Gastrocnemius medialis (tissue), 4 donors: ENCODE measurements at regions not wholly inside any gene's neighbourhood (a gene's known extent, or its start where the extent isn't known, plus 50 kb on each side); places are given as distances from the start of the nearest gene placed in this dataset.
"Not testable (repeated sequence)": the region's sequence is repeated elsewhere in the genome, so short reads cannot be mapped to it uniquely, and the experiment has no call there.

Experiments
- ATAC-seq, 2 donors: fragments of 150-250 bp; one replicate each; pipeline ENCODE4 v1.9.1; 2016
- DNase-seq, 2 donors: peaks; one replicate each; pipeline ENCODE4 v3.0.0-alpha.2; 2019
- H3K27ac ChIP-seq, 4 donors: fragments of 200-600 bp; sonication (generic); 1 replicate in 1 of 4; 2 replicates in 3 of 4; pipeline ENCODE4 v1.5.1; 2016 to 2018; ENCODE audit warnings: mild to moderate bottlenecking in 2 of 4, moderate library complexity in 1 of 4
- H3K27me3 ChIP-seq, 3 donors: fragments of 200-600 bp; sonication (generic) in 2 of 3; 1 replicate in 1 of 3; 2 replicates in 2 of 3; pipeline versions ENCODE4 v1.5.1 to v1.6.0; 2016 to 2019; ENCODE audit warnings: mild to moderate bottlenecking in 1 of 3, moderate library complexity in 1 of 3
- H3K36me3 ChIP-seq, 2 donors: fragments of 200-600 bp; sonication (generic) in 1 of 2; one replicate each; pipeline ENCODE4 v1.5.1; 2017 to 2018
- H3K4me1 ChIP-seq, 2 donors: fragments of 200-600 bp; sonication (generic) in 1 of 2; one replicate each; pipeline ENCODE4 v1.5.1; 2016 to 2017; ENCODE audit warnings: mild to moderate bottlenecking in 2 of 2
- H3K4me3 ChIP-seq, 4 donors: fragments of 200-600 bp; sonication (generic) in 3 of 4; 1 replicate in 1 of 4; 2 replicates in 3 of 4; pipeline ENCODE4 v1.5.1; 2016 to 2019; ENCODE audit warnings: mild to moderate bottlenecking in 2 of 4
- H3K9me3 ChIP-seq, 3 donors: fragments of 200-600 bp; sonication (generic) in 2 of 3; 1 replicate in 1 of 3; 2 replicates in 2 of 3; pipeline ENCODE4 v1.5.1; 2016 to 2019
- CTCF ChIP-seq, 5 experiments: fragments of 450-650 bp in 3 of 5; fragments of 200-600 bp in 2 of 5; sonication (generic) in 2 of 5; IDR thresholded peaks in 4 of 5; conservative IDR thresholded peaks in 1 of 5; 1 replicate in 4 of 5; 2 replicates in 1 of 5; pipeline ENCODE4 v1.5.1; 2016 to 2019; ENCODE audit warnings: antibody characterized with exemption in 5 of 5, mild to moderate bottlenecking in 3 of 5, moderate library complexity in 3 of 5
- POLR2A ChIP-seq, 2 donors: fragments of 450-650 bp; IDR thresholded peaks; one replicate each; pipeline ENCODE4 v1.6.1; 2017; ENCODE audit warnings: antibody characterized with exemption in 2 of 2, mild to moderate bottlenecking in 2 of 2, moderate library complexity in 2 of 2
- in situ Hi-C, 4 donors: fragments of 200-750 bp; cut with MboI; loops; one replicate each; pipeline versions ENCODE4 v1.15.0 to v1.8.0; 2017; ENCODE audit warnings: low sequenced_read_pairs in 4 of 4
- intact Hi-C: fragments of 100-400 bp; cut with DNase I; formaldehyde crosslinking; loops from one replicate; pipeline ENCODE4 v1.15.1; 2023; ENCODE audit warnings: low total_unique reads

- TF ChIP-seq POLR2A (IDR thresholded peaks at IDR 0.05): no peak
- TF ChIP-seq CTCF (IDR thresholded peaks at IDR 0.05 in 4 of 5, conservative IDR thresholded peaks at IDR 0.05 in 1 of 5): no peak
- no peak overlapping the region for H3K4me3 ChIP-seq
- no peaks in the 10 kb centered on the region for H3K36me3 ChIP-seq
- ATAC-seq (no peak), DNase-seq (no peak)
- no peaks in the 10 kb centered on the region for H3K4me1 ChIP-seq
- H3K9me3 ChIP-seq: no peaks in the 10 kb centered on the region
- no peaks in the 10 kb centered on the region for H3K27me3 ChIP-seq
- intact Hi-C loops (no loop called here), in situ Hi-C loops (no loop called here)
- H3K27ac ChIP-seq: no peak overlapping the region
These were observed 731.5 kb downstream of the SLITRK1 start for GRCh38 chr13:83150616-83151307.

GRCh38 chr13:83136660-83137059, 745.6 kb downstream of the SLITRK1 start:
- Histone ChIP-seq H3K4me1 (no peaks in the 10 kb centered on the region), H3K9me3 (no peaks in the 10 kb centered on the region), H3K36me3 (no peaks in the 10 kb centered on the region), H3K4me3 (no peak overlapping the region), H3K27me3 (no peaks in the 10 kb centered on the region), H3K27ac (no peak overlapping the region)
- ATAC-seq: no peak
- TF ChIP-seq POLR2A (IDR thresholded peaks at IDR 0.05): no peak
- no peak for TF ChIP-seq CTCF (IDR thresholded peaks at IDR 0.05 in 4 of 5, conservative IDR thresholded peaks at IDR 0.05 in 1 of 5)
- in situ Hi-C loops: no loop called here
- DNase-seq: no peak
- intact Hi-C loops: no loop called here

- H3K27ac ChIP-seq: no peak overlapping the region
- no peak overlapping the region for H3K4me3 ChIP-seq
- no peak for ATAC-seq
- H3K4me1 ChIP-seq: no peaks in the 10 kb centered on the region
- TF ChIP-seq POLR2A (IDR thresholded peaks at IDR 0.05): no peak
- TF ChIP-seq CTCF (IDR thresholded peaks at IDR 0.05 in 4 of 5, conservative IDR thresholded peaks at IDR 0.05 in 1 of 5): no peak
- in situ Hi-C loops: no loop called here
- H3K36me3 ChIP-seq: no peaks in the 10 kb centered on the region
- intact Hi-C loops: no loop called here
- no peak for DNase-seq
- no peaks in the 10 kb centered on the region for H3K27me3 ChIP-seq
- no peaks in the 10 kb centered on the region for H3K9me3 ChIP-seq
These were observed 756.5 kb downstream of the SLITRK1 start for GRCh38 chr13:83125791-83126190.

GRCh38 chr13:83121896-83122295, 760.4 kb downstream of the SLITRK1 start:
- no peaks in the 10 kb centered on the region for H3K9me3 ChIP-seq
- H3K27me3 ChIP-seq: no peaks in the 10 kb centered on the region
- intact Hi-C loops (no loop called here), in situ Hi-C loops (no loop called here)
- ATAC-seq: no peak
- H3K4me3 ChIP-seq: no peak overlapping the region
- no peak for DNase-seq
- H3K27ac ChIP-seq: no peak overlapping the region
- TF ChIP-seq POLR2A (IDR thresholded peaks at IDR 0.05) (no peak), CTCF (IDR thresholded peaks at IDR 0.05 in 4 of 5, conservative IDR thresholded peaks at IDR 0.05 in 1 of 5) (no peak)
- no peaks in the 10 kb centered on the region for H3K4me1 ChIP-seq
- H3K36me3 ChIP-seq: no peaks in the 10 kb centered on the region

GRCh38 chr13:83117046-83117445, 765.2 kb downstream of the SLITRK1 start:
- no peak overlapping the region for H3K27ac ChIP-seq
- H3K36me3 ChIP-seq: no peaks in the 10 kb centered on the region
- intact Hi-C loops: no loop called here
- in situ Hi-C loops: no loop called here
- DNase-seq (no peak), ATAC-seq (no peak)
- no peaks in the 10 kb centered on the region for H3K9me3 ChIP-seq
- no peak overlapping the region for H3K4me3 ChIP-seq
- H3K27me3 ChIP-seq: no peaks in the 10 kb centered on the region
- TF ChIP-seq CTCF (IDR thresholded peaks at IDR 0.05 in 4 of 5, conservative IDR thresholded peaks at IDR 0.05 in 1 of 5) (no peak), POLR2A (IDR thresholded peaks at IDR 0.05) (no peak)
- H3K4me1 ChIP-seq: no peaks in the 10 kb centered on the region

GRCh38 chr13:83101574-83102247, 780.6 kb downstream of the SLITRK1 start:
- DNase-seq, H3K9me3 ChIP-seq, intact Hi-C loops, H3K4me1 ChIP-seq, H3K27me3 ChIP-seq, ATAC-seq, in situ Hi-C loops, H3K4me3 ChIP-seq, H3K36me3 ChIP-seq, H3K27ac ChIP-seq: not testable (repeated sequence)
